Gastroesophageal sphincter (tissue), 4 donors: ENCODE measurements at regions not wholly inside any gene's neighbourhood (a gene's known extent, or its start where the extent isn't known, plus 50 kb on each side); places are given as distances from the start of the nearest gene placed in this dataset.
"Not testable (repeated sequence)": the region's sequence is repeated elsewhere in the genome, so short reads cannot be mapped to it uniquely, and the experiment has no call there.

Source experiments
- ATAC-seq: fragments of 150-250 bp; one replicate; pipeline ENCODE4 v1.9.1; 2016; ENCODE audit warnings: mild to moderate bottlenecking, moderate library complexity
- H3K27ac ChIP-seq, 4 donors: fragments of 200-600 bp; sonication (generic) in 3 of 4; 1 replicate in 3 of 4; 2 replicates in 1 of 4; pipeline ENCODE4 v1.5.1; 2016 to 2019
- H3K27me3 ChIP-seq: fragments of 200-600 bp; sonication (generic); one replicate; pipeline ENCODE4 v1.5.1; 2019
- H3K36me3 ChIP-seq, 2 donors: fragments of 200-600 bp; sonication (generic); one replicate each; pipeline ENCODE4 v1.5.1; 2019; ENCODE audit warnings: control low read depth in 1 of 2
- H3K4me1 ChIP-seq, 3 donors: fragments of 200-600 bp; sonication (generic); 1 replicate in 2 of 3; 2 replicates in 1 of 3; pipeline ENCODE4 v1.5.1; 2016 to 2019; ENCODE audit warnings: control low read depth in 2 of 3
- H3K4me3 ChIP-seq, 2 donors: fragments of 200-600 bp; sonication (generic); one replicate each; pipeline ENCODE4 v1.5.1; 2019; ENCODE audit warnings: mild to moderate bottlenecking in 1 of 2, moderate library complexity in 1 of 2
- H3K9me3 ChIP-seq, 3 donors: fragments of 200-600 bp; sonication (generic); one replicate each; pipeline ENCODE4 v1.5.1; 2017 to 2019; ENCODE audit warnings: control low read depth in 2 of 3
- CTCF ChIP-seq, 4 experiments: fragments of 200-600 bp in 2 of 4; fragments of 450-650 bp in 2 of 4; sonication (generic) in 1 of 4; IDR thresholded peaks; one replicate each; pipeline ENCODE4 v1.5.1; 2017 to 2019; ENCODE audit warnings: antibody characterized with exemption in 4 of 4, mild to moderate bottlenecking in 2 of 4, moderate library complexity in 2 of 4
- EP300 ChIP-seq: sonication (generic); formaldehyde crosslinking; IDR thresholded peaks from one replicate; pipeline ENCODE4 v1.6.1; 2017; ENCODE audit warnings: antibody characterized with exemption, mild to moderate bottlenecking
- POLR2A ChIP-seq, 2 donors: fragments of 450-650 bp; IDR thresholded peaks; one replicate each; pipeline ENCODE4 v1.6.1; 2017; ENCODE audit warnings: antibody characterized with exemption in 2 of 2, mild to moderate bottlenecking in 2 of 2, moderate library complexity in 1 of 2
- POLR2AphosphoS5 ChIP-seq: sonication (generic); formaldehyde crosslinking; IDR thresholded peaks from one replicate; pipeline ENCODE4 v1.6.1; 2017; ENCODE audit warnings: antibody characterized with exemption
- WGBS, 2 donors: methylation state at CpG; one replicate each; pipeline ENCODE4 v1.1.5; 2018; ENCODE audit warnings: low coverage in 1 of 2; 5-methylcytosine and 5-hydroxymethylcytosine counted together

GRCh38 chr4:138774940-138775339 lies 240.6 kb upstream of the NOCT start:
- Histone ChIP-seq H3K4me3 (no peak overlapping the region), H3K27ac (no peak overlapping the region), H3K36me3 (no peaks in the 10 kb centered on the region), H3K27me3 (no peaks in the 10 kb centered on the region), H3K9me3 (no peaks in the 10 kb centered on the region), H3K4me1 (no peaks in the 10 kb centered on the region)
- TF ChIP-seq CTCF (IDR thresholded peaks at IDR 0.05) (no peak), POLR2A (IDR thresholded peaks at IDR 0.05) (no peak), POLR2AphosphoS5 (no peak)
- 69 to 81% methylated on average over 2 to 4 of the region's 4 CpGs for WGBS, 2 donors
- no peak for ATAC-seq

GRCh38 chr4:138774125-138774524 lies 241.5 kb upstream of the NOCT start:
- H3K4me1 ChIP-seq, H3K4me3 ChIP-seq, H3K27me3 ChIP-seq, ATAC-seq, H3K27ac ChIP-seq, H3K36me3 ChIP-seq, H3K9me3 ChIP-seq: not testable (repeated sequence)
- 96 to 97% methylated on average over 3 to 4 of the region's 4 CpGs for WGBS, 2 donors

GRCh38 chr4:138773321-138773720 lies 242.3 kb upstream of the NOCT start:
- 92 to 96% methylated on average over 3 of the region's 3 CpGs for WGBS, 2 donors
- Histone ChIP-seq H3K27ac (no peak overlapping the region), H3K27me3 (no peaks in the 10 kb centered on the region), H3K4me3 (no peak overlapping the region), H3K9me3 (no peaks in the 10 kb centered on the region), H3K4me1 (no peaks in the 10 kb centered on the region), H3K36me3 (no peaks in the 10 kb centered on the region)
- TF ChIP-seq CTCF (IDR thresholded peaks at IDR 0.05) (no peak), EP300 (no peak), POLR2A (IDR thresholded peaks at IDR 0.05) (no peak), POLR2AphosphoS5 (no peak)
- ATAC-seq = no peak

DNA sequence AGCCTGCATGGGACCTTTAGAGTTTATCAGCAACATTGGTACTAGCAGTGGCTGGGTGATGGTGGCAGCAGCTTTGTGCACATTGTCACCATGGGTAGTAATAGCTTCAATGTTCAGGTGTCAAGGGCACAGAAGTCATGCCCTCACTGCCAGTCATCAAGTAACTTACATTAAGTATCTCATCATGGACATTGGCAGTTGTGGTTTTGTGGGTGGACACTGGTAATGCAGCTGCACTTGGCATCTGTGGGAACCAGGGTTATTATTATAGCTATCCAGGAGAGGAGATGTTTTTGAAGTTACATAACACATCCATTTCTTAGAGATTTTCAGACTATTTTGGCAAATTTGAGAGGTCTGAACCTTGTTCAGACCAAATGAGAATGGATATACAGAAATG lies 243.2 kb upstream of the NOCT start:
- no peak overlapping the region for H3K27ac ChIP-seq
- H3K9me3 ChIP-seq = no peaks in the 10 kb centered on the region
- H3K4me3 ChIP-seq = no peak overlapping the region
- TF ChIP-seq CTCF (IDR thresholded peaks at IDR 0.05) (no peak), EP300 (no peak), POLR2AphosphoS5 (no peak)
- H3K4me1 ChIP-seq = no peaks in the 10 kb centered on the region
- ATAC-seq = no peak
- H3K27me3 ChIP-seq = no peaks in the 10 kb centered on the region
- no peaks in the 10 kb centered on the region for H3K36me3 ChIP-seq

DNA sequence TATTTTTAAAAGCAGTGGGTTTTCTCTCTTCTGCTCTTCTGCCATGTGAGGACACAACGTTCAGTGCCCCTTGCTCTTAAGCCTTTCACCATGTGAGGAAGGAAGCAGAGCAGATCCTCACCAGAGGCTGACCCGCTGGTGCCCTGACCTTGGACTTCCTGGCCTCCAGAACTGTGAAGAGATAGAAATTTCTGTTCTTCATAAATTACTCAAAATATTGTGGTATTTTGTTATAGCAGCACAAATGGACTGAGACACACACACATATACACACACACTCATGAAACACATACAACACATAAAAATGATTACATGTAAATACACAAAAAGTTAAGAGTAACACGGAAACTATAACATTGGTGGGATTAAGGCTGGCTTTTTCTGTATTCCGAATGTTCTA lies 244.8 kb upstream of the NOCT start:
- Histone ChIP-seq H3K9me3 (no peaks in the 10 kb centered on the region), H3K4me3 (no peak overlapping the region), H3K27ac (no peak overlapping the region), H3K36me3 (no peaks in the 10 kb centered on the region), H3K4me1 (no peaks in the 10 kb centered on the region), H3K27me3 (no peaks in the 10 kb centered on the region)
- no peak for ATAC-seq
- WGBS, 2 donors = 78 to 88% methylated on average over 4 of the region's 4 CpGs
- TF ChIP-seq EP300 (no peak), CTCF (IDR thresholded peaks at IDR 0.05) (no peak), POLR2AphosphoS5 (no peak), POLR2A (IDR thresholded peaks at IDR 0.05) (no peak)

GRCh38 chr4:138766332-138766731 lies 249.2 kb upstream of the NOCT start:
- 89 to 91% methylated on average over 5 to 6 of the region's 8 CpGs for WGBS, 2 donors
- Histone ChIP-seq H3K27ac (no peak overlapping the region), H3K4me3 (no peak overlapping the region), H3K9me3 (no peaks in the 10 kb centered on the region), H3K36me3 (no peaks in the 10 kb centered on the region), H3K27me3 (no peaks in the 10 kb centered on the region), H3K4me1 (no peaks in the 10 kb centered on the region)
- ATAC-seq = no peak
- no peak for TF ChIP-seq CTCF (IDR thresholded peaks at IDR 0.05)
- TF ChIP-seq EP300 = no peak
- TF ChIP-seq POLR2AphosphoS5 = no peak
- TF ChIP-seq POLR2A (IDR thresholded peaks at IDR 0.05) = no peak
